SK-N-SH treated with all-trans-retinoic acid at 6 μM for 48 hours (cell line): ENCODE measurements at regions not wholly inside any gene's neighbourhood (a gene's known extent, or its start where the extent isn't known, plus 50 kb on each side); places are given as distances from the start of the nearest gene placed in this dataset.
"Not testable (repeated sequence)": the region's sequence is repeated elsewhere in the genome, so short reads cannot be mapped to it uniquely, and the experiment has no call there.

Experiments
- BACH2 ChIP-seq: fragments of 250-450 bp; sonication (Bioruptor Pico); IDR thresholded peaks from 2 replicates; pipeline ENCODE4 v1.9.0; 2021; ENCODE audit warnings: mild to moderate bottlenecking, borderline replicate concordance
- ESRRG ChIP-seq: fragments of 250-450 bp; sonication (Bioruptor Pico); IDR thresholded peaks from 2 replicates; pipeline ENCODE4 v1.6.1; 2021; ENCODE audit warnings: mild to moderate bottlenecking
- PATZ1 ChIP-seq: fragments of 250-450 bp; sonication (Bioruptor Pico); IDR thresholded peaks from 2 replicates; pipeline ENCODE4 v1.8.0; 2020; ENCODE audit warnings: mild to moderate bottlenecking, moderate library complexity, borderline replicate concordance
- TCF4 ChIP-seq: fragments of 250-450 bp; sonication (Bioruptor Pico); IDR thresholded peaks from 2 replicates; pipeline ENCODE4 v1.8.0; 2021; ENCODE audit warnings: mild to moderate bottlenecking, moderate library complexity, borderline replicate concordance
- ZFP30 ChIP-seq: fragments of 450-650 bp; formaldehyde crosslinking; IDR thresholded peaks from 2 replicates; pipeline ENCODE4 v1.5.0; 2022; ENCODE audit warnings: mild to moderate bottlenecking, moderate library complexity
- ZNF565 ChIP-seq: fragments of 450-650 bp; formaldehyde crosslinking; conservative IDR thresholded peaks from 2 replicates; pipeline ENCODE4 v1.5.0; 2020; ENCODE audit warnings: low read depth, mild to moderate bottlenecking, moderate library complexity
- ZNF8 ChIP-seq: fragments of 450-650 bp; formaldehyde crosslinking; IDR thresholded peaks from 2 replicates; pipeline ENCODE4 v1.5.0; 2020; ENCODE audit warnings: mild to moderate bottlenecking, moderate library complexity

GRCh38 chr1:109839276-109839675, 71.4 kb upstream of the CSF1 start:
- TF ChIP-seq ESRRG (CRISPR knock-in tag); PATZ1 (CRISPR knock-in tag); ZNF8 (CRISPR knock-in tag); TCF4 (CRISPR knock-in tag); ZNF565; ZFP30 (CRISPR knock-in tag); BACH2 (CRISPR knock-in tag): not testable (repeated sequence)
